GM18507 (cell line): ENCODE measurements at regions not wholly inside any gene's neighbourhood (a gene's known extent, or its start where the extent isn't known, plus 50 kb on each side); places are given as distances from the start of the nearest gene placed in this dataset.

ENCODE experiments used
- DNase-seq: peaks from one replicate; pipeline ENCODE4 v3.0.0; 2011; ENCODE audit warnings: low read depth; ENCODE audit not compliant: insufficient read length; ENCODE audit errors: extremely low spot score
- FAIRE-seq: peaks from 2 replicates; lab custom pipeline; 2011; peaks lifted over from hg19 to GRCh38; lab: Jason Lieb, UNC

GRCh38 chr1:25086518-25087079 is 145.7 kb downstream of the SYF2 start:
- DNase-seq (no peak), FAIRE-seq (no peak)

GRCh38 chr1:25084407-25084806 is 147.9 kb downstream of the SYF2 start:
- no peak for FAIRE-seq
- no peak for DNase-seq

- FAIRE-seq = no peak
- no peak for DNase-seq
Observed at GRCh38 chr1:25083481-25084345, 148.6 kb downstream of the SYF2 start.

GRCh38 chr1:25082995-25083394 is 149.3 kb downstream of the SYF2 start:
- DNase-seq (no peak), FAIRE-seq (no peak)

- FAIRE-seq = no peak
Observed at GRCh38 chr1:25082216-25082899, 149.9 kb downstream of the SYF2 start.

GRCh38 chr1:25081496-25081895 is 150.8 kb downstream of the SYF2 start:
- FAIRE-seq = no peak
- DNase-seq = no peak

More at GRCh38 chr1:25082216-25082899, 149.9 kb downstream of the SYF2 start:
- no peak for DNase-seq

GRCh38 chr1:25080294-25081209 is 150.5 kb upstream of the RUNX3 start:
- FAIRE-seq = no peak
- no peak for DNase-seq

- DNase-seq (no peak), FAIRE-seq (no peak)
Observed at GRCh38 chr1:25079048-25079447, 149.0 kb upstream of the RUNX3 start.

GRCh38 chr1:25074351-25075227 is 144.5 kb upstream of the RUNX3 start:
- DNase-seq (no peak), FAIRE-seq (no peak)

- FAIRE-seq = no peak
- DNase-seq = no peak
Observed at GRCh38 chr1:25073640-25074270, 143.7 kb upstream of the RUNX3 start.

- FAIRE-seq = no peak
- DNase-seq = no peak
Observed at GRCh38 chr1:25072461-25072860, 142.4 kb upstream of the RUNX3 start.

- DNase-seq (no peak), FAIRE-seq (no peak)
Observed at GRCh38 chr1:25068829-25069228, 138.8 kb upstream of the RUNX3 start.

- DNase-seq (no peak), FAIRE-seq (no peak)
Observed at GRCh38 chr1:25068316-25068715, 138.2 kb upstream of the RUNX3 start.

- no peak for DNase-seq
- FAIRE-seq = no peak
Observed at GRCh38 chr1:25067518-25068251, 137.6 kb upstream of the RUNX3 start.

GRCh38 chr1:25066731-25067517 is 136.8 kb upstream of the RUNX3 start:
- FAIRE-seq (no peak), DNase-seq (no peak)

GRCh38 chr1:25066256-25066655 is 136.2 kb upstream of the RUNX3 start:
- FAIRE-seq = no peak

GRCh38 chr1:25065795-25066238 is 135.7 kb upstream of the RUNX3 start:
- no peak for FAIRE-seq
- DNase-seq = no peak

More at GRCh38 chr1:25066256-25066655, 136.2 kb upstream of the RUNX3 start:
- DNase-seq = no peak
